ENCODE measurements at regions not wholly inside any gene's neighbourhood (a gene's known extent, or its start where the extent isn't known, plus 50 kb on each side); places are given as distances from the start of the nearest gene placed in this dataset.

DNA sequence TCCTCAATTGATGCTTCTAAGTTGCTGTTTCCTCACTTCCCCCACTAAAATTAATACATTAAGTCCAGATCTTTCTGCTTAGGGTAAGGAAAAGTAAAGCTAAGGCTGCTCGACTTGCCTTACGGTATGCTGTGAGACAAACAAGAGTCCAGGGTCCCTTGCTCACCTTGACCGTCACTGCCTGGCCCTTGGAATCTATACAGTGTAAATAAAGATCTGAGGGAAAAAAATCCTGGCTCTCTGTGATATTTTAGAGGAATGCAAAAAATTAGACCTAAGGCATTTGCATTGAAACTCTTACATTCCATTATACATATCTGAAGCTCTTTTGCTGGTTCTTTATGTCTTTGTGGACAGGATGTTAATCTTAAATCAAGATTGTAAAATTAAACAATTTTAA is 129.6 kb upstream of the HCCS start:
- Histone ChIP-seq H3K4me1 (no peaks in the 10 kb centered on the region), H3K27me3 (no peaks in the 10 kb centered on the region), H3K27ac (no peak overlapping the region), H3K36me3 (no peaks in the 10 kb centered on the region), H3K4me3 (no peak overlapping the region), H3K9me3 (no peaks in the 10 kb centered on the region)
- DNase-seq = no peak
- TF ChIP-seq POLR2A (IDR thresholded peaks at IDR 0.05) (no peak), EP300 (IDR thresholded peaks at IDR 0.05) (no peak), POLR2AphosphoS5 (IDR thresholded peaks at IDR 0.05) (no peak)
- TF ChIP-seq, protein P1, sequence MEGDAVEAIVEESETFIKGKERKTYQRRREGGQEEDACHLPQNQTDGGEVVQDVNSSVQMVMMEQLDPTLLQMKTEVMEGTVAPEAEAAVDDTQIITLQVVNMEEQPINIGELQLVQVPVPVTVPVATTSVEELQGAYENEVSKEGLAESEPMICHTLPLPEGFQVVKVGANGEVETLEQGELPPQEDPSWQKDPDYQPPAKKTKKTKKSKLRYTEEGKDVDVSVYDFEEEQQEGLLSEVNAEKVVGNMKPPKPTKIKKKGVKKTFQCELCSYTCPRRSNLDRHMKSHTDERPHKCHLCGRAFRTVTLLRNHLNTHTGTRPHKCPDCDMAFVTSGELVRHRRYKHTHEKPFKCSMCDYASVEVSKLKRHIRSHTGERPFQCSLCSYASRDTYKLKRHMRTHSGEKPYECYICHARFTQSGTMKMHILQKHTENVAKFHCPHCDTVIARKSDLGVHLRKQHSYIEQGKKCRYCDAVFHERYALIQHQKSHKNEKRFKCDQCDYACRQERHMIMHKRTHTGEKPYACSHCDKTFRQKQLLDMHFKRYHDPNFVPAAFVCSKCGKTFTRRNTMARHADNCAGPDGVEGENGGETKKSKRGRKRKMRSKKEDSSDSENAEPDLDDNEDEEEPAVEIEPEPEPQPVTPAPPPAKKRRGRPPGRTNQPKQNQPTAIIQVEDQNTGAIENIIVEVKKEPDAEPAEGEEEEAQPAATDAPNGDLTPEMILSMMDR (IDR thresholded peaks at IDR 0.05) = no peak
- intact Hi-C loops (cut with DNase I) = no loop called here
- WGBS, 2 donors = 95 to 96% methylated on average over 3 of the region's 3 CpGs

DNA sequence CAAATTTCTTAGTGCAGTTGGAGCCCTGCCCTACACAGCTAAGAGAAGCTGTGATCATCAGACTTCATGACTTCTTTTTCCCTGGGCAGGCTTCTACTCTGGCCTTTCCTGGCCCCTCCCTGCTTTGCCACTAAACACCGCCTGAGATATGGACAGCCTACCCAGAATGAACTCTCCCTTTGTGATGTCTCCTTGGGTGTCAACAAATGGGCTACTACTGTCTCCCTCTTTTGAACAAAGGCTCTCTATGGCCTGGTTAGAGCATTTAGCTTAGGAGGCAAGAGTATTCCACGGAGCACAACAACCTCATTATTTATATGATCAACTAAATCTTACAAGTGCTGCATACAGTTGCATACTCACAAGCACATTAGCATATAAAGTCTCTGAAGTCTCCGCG is 127.6 kb upstream of the HCCS start:
- 93 to 95% methylated on average over 4 of the region's 4 CpGs for WGBS, 2 donors
- Histone ChIP-seq H3K4me1 (no peaks in the 10 kb centered on the region), H3K27ac (no peak overlapping the region), H3K9me3 (no peaks in the 10 kb centered on the region), H3K27me3 (no peaks in the 10 kb centered on the region), H3K36me3 (no peaks in the 10 kb centered on the region), H3K4me3 (no peak overlapping the region)
- intact Hi-C loops (cut with DNase I) = no loop called here
- TF ChIP-seq, protein P1 (IDR thresholded peaks at IDR 0.05) = no peak
- TF ChIP-seq POLR2A (IDR thresholded peaks at IDR 0.05) = no peak
- TF ChIP-seq EP300 (IDR thresholded peaks at IDR 0.05) = no peak
- no peak for TF ChIP-seq POLR2AphosphoS5 (IDR thresholded peaks at IDR 0.05)
- DNase-seq = no peak

- H3K27ac ChIP-seq = no peak overlapping the region
- H3K9me3 ChIP-seq = no peaks in the 10 kb centered on the region
- H3K36me3 ChIP-seq = no peaks in the 10 kb centered on the region
- no peak overlapping the region for H3K4me3 ChIP-seq
- WGBS, 2 donors = 85 to 89% methylated on average over 1 of the region's 1 CpG
- DNase-seq = no peak
- TF ChIP-seq, protein P1 (IDR thresholded peaks at IDR 0.05) = no peak
- no peak for TF ChIP-seq POLR2AphosphoS5 (IDR thresholded peaks at IDR 0.05)
- H3K4me1 ChIP-seq = no peaks in the 10 kb centered on the region
- no peaks in the 10 kb centered on the region for H3K27me3 ChIP-seq
- intact Hi-C loops (cut with DNase I) = no loop called here
Measured at GRCh38 chrX:10984213-10984612, 126.9 kb upstream of the HCCS start.

GRCh38 chrX:10986616-10987015 is 124.5 kb upstream of the HCCS start:
- 82 to 87% methylated on average over 2 of the region's 2 CpGs for WGBS, 2 donors
- H3K9me3 ChIP-seq = no peaks in the 10 kb centered on the region
- intact Hi-C loops (cut with DNase I) = no loop called here
- no peaks in the 10 kb centered on the region for H3K36me3 ChIP-seq
- no peak for DNase-seq
- no peaks in the 10 kb centered on the region for H3K27me3 ChIP-seq
- no peaks in the 10 kb centered on the region for H3K4me1 ChIP-seq
- H3K27ac ChIP-seq = no peak overlapping the region
- TF ChIP-seq POLR2AphosphoS5 (IDR thresholded peaks at IDR 0.05) = no peak
- TF ChIP-seq, protein P1 (IDR thresholded peaks at IDR 0.05) = no peak
- no peak for TF ChIP-seq EP300 (IDR thresholded peaks at IDR 0.05)
- TF ChIP-seq POLR2A (IDR thresholded peaks at IDR 0.05) = no peak
- no peak overlapping the region for H3K4me3 ChIP-seq

DNA sequence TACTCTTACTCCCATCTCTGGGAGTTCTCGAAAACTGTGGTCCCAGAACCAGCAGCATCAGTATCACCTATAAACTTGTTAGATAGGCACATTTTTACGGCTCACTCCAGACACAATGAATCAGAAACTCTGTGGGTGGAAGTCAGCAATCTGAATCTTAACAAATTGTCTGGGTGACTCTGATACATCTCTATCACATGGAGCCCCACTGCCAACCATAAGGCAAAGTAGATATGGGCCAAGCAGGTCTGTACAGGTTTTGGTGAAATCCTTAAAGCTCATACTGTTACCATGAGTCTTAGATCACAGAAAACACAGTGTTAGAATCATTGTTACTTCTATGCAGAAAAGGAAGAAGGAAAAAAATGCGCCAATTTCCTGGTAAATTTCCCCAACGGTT is 122.5 kb upstream of the HCCS start:
- WGBS, 2 donors = 92 to 95% methylated on average over 4 of the region's 4 CpGs
- Histone ChIP-seq H3K36me3 (no peaks in the 10 kb centered on the region), H3K27me3 (no peaks in the 10 kb centered on the region), H3K4me3 (no peak overlapping the region), H3K27ac (no peak overlapping the region), H3K9me3 (no peaks in the 10 kb centered on the region), H3K4me1 (no peaks in the 10 kb centered on the region)
- DNase-seq = no peak
- intact Hi-C loops (cut with DNase I) = no loop called here
- no peak for TF ChIP-seq EP300 (IDR thresholded peaks at IDR 0.05)
- TF ChIP-seq, protein P1 (IDR thresholded peaks at IDR 0.05) = no peak
- TF ChIP-seq POLR2AphosphoS5 (IDR thresholded peaks at IDR 0.05) = no peak
- no peak for TF ChIP-seq POLR2A (IDR thresholded peaks at IDR 0.05)
